ENCODE measurements at regions not wholly inside any gene's neighbourhood (a gene's known extent, or its start where the extent isn't known, plus 50 kb on each side); places are given as distances from the start of the nearest gene placed in this dataset.

DNA sequence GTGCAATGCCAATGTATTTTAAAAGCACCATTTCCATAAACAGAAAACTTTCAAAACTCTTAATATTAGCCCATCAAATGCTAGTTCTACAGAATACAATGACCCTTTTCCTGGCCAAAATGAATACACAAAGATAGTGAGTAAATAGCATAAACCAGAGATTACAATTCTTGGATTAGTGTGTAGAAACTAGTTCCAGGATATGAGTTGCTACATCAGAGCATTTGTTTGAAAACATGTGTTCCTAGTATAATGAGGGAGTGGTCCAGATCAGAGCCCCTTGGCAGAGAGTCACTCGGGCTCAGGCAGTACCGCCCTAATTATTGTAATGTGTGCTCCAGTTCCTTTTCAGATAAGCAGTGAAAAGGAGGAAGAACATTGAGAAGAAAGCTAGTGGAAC, 63.7 kb upstream of the COL21A1 start:
- Histone ChIP-seq H3K4me3 (ENCODE audit: low read length) (no peak overlapping the region), H3K27ac (ENCODE audit: low read depth, low read length) (no peak overlapping the region), H3F3A (ENCODE audit: control insufficient read depth, insufficient read depth) (no peaks in the 10 kb centered on the region), H3K27me3 (ENCODE audit: control insufficient read depth, low read length) (no peaks in the 10 kb centered on the region), H3K79me2 (ENCODE audit: control insufficient read depth, low read length) (no peaks in the 10 kb centered on the region), H3K4me1 (ENCODE audit: control insufficient read depth, low read length) (no peaks in the 10 kb centered on the region), H3K9me3 (ENCODE audit: control insufficient read depth, insufficient read depth, low read length) (no peaks in the 10 kb centered on the region), H3K4me2 (ENCODE audit: low read length) (no peak overlapping the region), H3K9me2 (replicated peaks; ENCODE audit: control insufficient read depth, low read length) (no peaks in the 10 kb centered on the region), H4K20me1 (ENCODE audit: control insufficient read depth, insufficient read depth, low read depth, low read length) (no peaks in the 10 kb centered on the region), H3K36me3 (ENCODE audit: control insufficient read depth, low read length) (no peaks in the 10 kb centered on the region)
- TF ChIP-seq EZH2phosphoT487 (IDR thresholded peaks at IDR 0.05; ENCODE audit: borderline replicate concordance, low read length), result no peak
- TF ChIP-seq, protein P1, sequence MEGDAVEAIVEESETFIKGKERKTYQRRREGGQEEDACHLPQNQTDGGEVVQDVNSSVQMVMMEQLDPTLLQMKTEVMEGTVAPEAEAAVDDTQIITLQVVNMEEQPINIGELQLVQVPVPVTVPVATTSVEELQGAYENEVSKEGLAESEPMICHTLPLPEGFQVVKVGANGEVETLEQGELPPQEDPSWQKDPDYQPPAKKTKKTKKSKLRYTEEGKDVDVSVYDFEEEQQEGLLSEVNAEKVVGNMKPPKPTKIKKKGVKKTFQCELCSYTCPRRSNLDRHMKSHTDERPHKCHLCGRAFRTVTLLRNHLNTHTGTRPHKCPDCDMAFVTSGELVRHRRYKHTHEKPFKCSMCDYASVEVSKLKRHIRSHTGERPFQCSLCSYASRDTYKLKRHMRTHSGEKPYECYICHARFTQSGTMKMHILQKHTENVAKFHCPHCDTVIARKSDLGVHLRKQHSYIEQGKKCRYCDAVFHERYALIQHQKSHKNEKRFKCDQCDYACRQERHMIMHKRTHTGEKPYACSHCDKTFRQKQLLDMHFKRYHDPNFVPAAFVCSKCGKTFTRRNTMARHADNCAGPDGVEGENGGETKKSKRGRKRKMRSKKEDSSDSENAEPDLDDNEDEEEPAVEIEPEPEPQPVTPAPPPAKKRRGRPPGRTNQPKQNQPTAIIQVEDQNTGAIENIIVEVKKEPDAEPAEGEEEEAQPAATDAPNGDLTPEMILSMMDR (IDR thresholded peaks at IDR 0.05; ENCODE audit: low read depth, low read length, poor library complexity, severe bottlenecking), result no peak

DNA sequence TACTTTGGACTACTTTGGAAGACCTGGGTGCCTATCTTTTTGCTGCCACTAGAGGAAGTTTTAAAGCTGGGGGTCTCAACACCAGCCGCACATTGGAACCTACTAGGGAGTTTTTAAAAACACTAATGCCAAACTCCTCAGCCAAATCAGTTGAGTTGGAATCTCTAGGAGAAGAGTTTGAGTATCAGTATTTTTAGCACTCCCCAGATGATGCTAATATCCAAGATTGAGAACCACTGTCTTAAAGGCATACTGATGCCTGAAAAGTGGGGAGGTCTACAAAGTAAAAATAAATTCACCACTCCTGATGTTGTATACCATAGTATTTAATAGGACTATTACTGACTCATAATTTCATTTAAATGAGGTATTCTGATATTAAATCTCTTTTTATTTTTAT, 62.9 kb upstream of the COL21A1 start:
- H3K27ac ChIP-seq (ENCODE audit: low read depth, low read length), result no peak overlapping the region
- H3K36me3 ChIP-seq (ENCODE audit: control insufficient read depth, low read length), result no peaks in the 10 kb centered on the region
- H3F3A ChIP-seq (ENCODE audit: control insufficient read depth, insufficient read depth), result no peaks in the 10 kb centered on the region
- H4K20me1 ChIP-seq (ENCODE audit: control insufficient read depth, insufficient read depth, low read depth, low read length), result no peaks in the 10 kb centered on the region
- no peak overlapping the region for H3K4me3 ChIP-seq (ENCODE audit: low read length)
- no peaks in the 10 kb centered on the region for H3K79me2 ChIP-seq (ENCODE audit: control insufficient read depth, low read length)
- TF ChIP-seq, protein P1 (IDR thresholded peaks at IDR 0.05; ENCODE audit: low read depth, low read length, poor library complexity, severe bottlenecking), result no peak
- no peak for TF ChIP-seq EZH2phosphoT487 (IDR thresholded peaks at IDR 0.05; ENCODE audit: borderline replicate concordance, low read length)
- H3K4me1 ChIP-seq (ENCODE audit: control insufficient read depth, low read length), result no peaks in the 10 kb centered on the region
- no peaks in the 10 kb centered on the region for H3K9me2 ChIP-seq (replicated peaks; ENCODE audit: control insufficient read depth, low read length)
- no peaks in the 10 kb centered on the region for H3K27me3 ChIP-seq (ENCODE audit: control insufficient read depth, low read length)
- H3K9me3 ChIP-seq (ENCODE audit: control insufficient read depth, insufficient read depth, low read length), result no peaks in the 10 kb centered on the region
- H3K4me2 ChIP-seq (ENCODE audit: low read length), result no peak overlapping the region

DNA sequence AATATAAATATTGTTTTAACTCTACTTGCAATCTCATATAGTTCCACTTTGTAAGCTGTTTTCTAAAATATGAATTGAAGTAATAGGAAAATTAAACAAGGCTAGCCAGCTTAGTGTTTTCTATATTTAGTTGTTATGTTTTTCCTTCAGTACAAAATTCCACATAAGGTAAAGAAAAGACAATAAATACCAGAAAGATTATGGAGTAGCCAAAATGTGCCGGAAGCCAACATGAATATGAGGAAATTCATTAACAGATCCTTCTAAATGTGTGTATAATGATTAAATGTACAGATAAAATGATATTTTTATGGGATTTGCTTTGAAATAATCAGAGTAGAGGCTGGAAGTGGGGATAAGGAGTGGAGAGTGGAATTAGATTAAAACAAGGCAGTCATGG, 52.5 kb upstream of the COL21A1 start:
- no peaks in the 10 kb centered on the region for H3K36me3 ChIP-seq (ENCODE audit: control insufficient read depth, low read length)
- no peaks in the 10 kb centered on the region for H4K20me1 ChIP-seq (ENCODE audit: control insufficient read depth, insufficient read depth, low read depth, low read length)
- H3K4me3 ChIP-seq (ENCODE audit: low read length), result no peak overlapping the region
- no peaks in the 10 kb centered on the region for H3F3A ChIP-seq (ENCODE audit: control insufficient read depth, insufficient read depth)
- no peaks in the 10 kb centered on the region for H3K9me2 ChIP-seq (replicated peaks; ENCODE audit: control insufficient read depth, low read length)
- no peak overlapping the region for H3K4me2 ChIP-seq (ENCODE audit: low read length)
- no peaks in the 10 kb centered on the region for H3K79me2 ChIP-seq (ENCODE audit: control insufficient read depth, low read length)
- no peaks in the 10 kb centered on the region for H3K27me3 ChIP-seq (ENCODE audit: control insufficient read depth, low read length)
- TF ChIP-seq, protein P1 (IDR thresholded peaks at IDR 0.05; ENCODE audit: low read depth, low read length, poor library complexity, severe bottlenecking), result no peak
- TF ChIP-seq EZH2phosphoT487 (IDR thresholded peaks at IDR 0.05; ENCODE audit: borderline replicate concordance, low read length), result no peak
- H3K27ac ChIP-seq (ENCODE audit: low read depth, low read length), result no peak overlapping the region
- no peaks in the 10 kb centered on the region for H3K4me1 ChIP-seq (ENCODE audit: control insufficient read depth, low read length)
- no peaks in the 10 kb centered on the region for H3K9me3 ChIP-seq (ENCODE audit: control insufficient read depth, insufficient read depth, low read length)
